Progenitor cell of endocrine pancreas (in vitro differentiated cells): ENCODE measurements at regions not wholly inside any gene's neighbourhood (a gene's known extent, or its start where the extent isn't known, plus 50 kb on each side); places are given as distances from the start of the nearest gene placed in this dataset.

Experiments used
- DNase-seq: peaks from one replicate; pipeline ENCODE4 v3.0.0; 2021; ENCODE audit warnings: low spot score; ENCODE audit not compliant: unreplicated experiment
- H3K27ac Mint-ChIP-seq: 2 replicates; pipeline ENCODE4 v1.8.0; 2021; ENCODE audit warnings: mild to moderate bottlenecking, moderate library complexity, mixed read lengths
- H3K27me3 Mint-ChIP-seq: 2 replicates; pipeline ENCODE4 v1.8.0; 2021; ENCODE audit warnings: mixed read lengths
- H3K36me3 Mint-ChIP-seq: 2 replicates; pipeline ENCODE4 v1.8.0; 2022; ENCODE audit warnings: mixed read lengths; ENCODE audit not compliant: insufficient read depth
- H3K4me1 Mint-ChIP-seq: 2 replicates; pipeline ENCODE4 v1.8.0; 2021; ENCODE audit warnings: low read depth, mixed read lengths
- H3K4me3 Mint-ChIP-seq: 2 replicates; pipeline ENCODE4 v1.8.0; 2021; ENCODE audit warnings: low read depth, mild to moderate bottlenecking, moderate library complexity, mixed read lengths
- H3K9me3 Mint-ChIP-seq: 2 replicates; pipeline ENCODE4 v1.8.0; 2021; ENCODE audit warnings: low read depth, mixed read lengths
- CTCF ChIP-seq: fragments of 200-600 bp; sonication (generic); IDR thresholded peaks from one replicate; pipeline ENCODE4 v1.5.0; 2021; ENCODE audit warnings: antibody characterized with exemption, mild to moderate bottlenecking; ENCODE audit not compliant: unreplicated experiment

GRCh38 chr9:79154806-79155205 lies 417.0 kb upstream of the TLE4 start:
- Mint-ChIP-seq H3K9me3 (peaks cover 2% of the 10 kb centered on the region), H3K27me3 (peaks cover 8% of the 10 kb centered on the region), H3K27ac (no peak overlapping the region), H3K4me3 (no peak overlapping the region), H3K36me3 (no peaks in the 10 kb centered on the region), H3K4me1 (peaks cover 4% of the 10 kb centered on the region)
- TF ChIP-seq CTCF = no peak
- no peak for DNase-seq

DNA sequence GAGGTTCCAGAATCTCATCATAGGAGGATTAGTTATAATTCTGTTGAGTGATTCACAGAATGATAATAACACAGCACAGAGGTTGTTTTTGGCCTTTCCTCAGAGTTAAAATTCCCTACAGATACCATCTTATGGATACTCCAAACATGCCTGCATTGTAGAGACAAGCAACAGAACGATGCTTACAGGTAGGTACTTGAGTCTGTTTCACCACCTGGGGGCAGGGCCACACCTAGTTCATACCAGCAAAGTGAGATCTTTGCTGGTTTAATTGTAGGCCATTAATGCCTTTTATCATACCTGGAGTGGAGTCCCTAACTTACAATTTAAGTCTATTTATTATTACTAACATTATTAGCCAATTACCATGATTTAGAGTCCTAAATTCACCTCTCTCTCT lies 416.5 kb upstream of the TLE4 start:
- H3K4me3 Mint-ChIP-seq = no peak overlapping the region
- peaks cover 2% of the 10 kb centered on the region for H3K9me3 Mint-ChIP-seq
- H3K36me3 Mint-ChIP-seq = no peaks in the 10 kb centered on the region
- peaks cover 4% of the 10 kb centered on the region for H3K4me1 Mint-ChIP-seq
- peaks cover 8% of the 10 kb centered on the region for H3K27me3 Mint-ChIP-seq
- no peak overlapping the region for H3K27ac Mint-ChIP-seq
- no peak for DNase-seq
- no peak for TF ChIP-seq CTCF

- Mint-ChIP-seq H3K4me3 (no peak overlapping the region), H3K27ac (no peak overlapping the region), H3K36me3 (no peaks in the 10 kb centered on the region), H3K27me3 (peaks cover 39% of the 10 kb centered on the region), H3K9me3 (no peaks in the 10 kb centered on the region), H3K4me1 (peaks cover 8% of the 10 kb centered on the region)
- DNase-seq = no peak
- no peak for TF ChIP-seq CTCF
Observed at GRCh38 chr9:79163544-79163943, 408.2 kb upstream of the TLE4 start.

DNA sequence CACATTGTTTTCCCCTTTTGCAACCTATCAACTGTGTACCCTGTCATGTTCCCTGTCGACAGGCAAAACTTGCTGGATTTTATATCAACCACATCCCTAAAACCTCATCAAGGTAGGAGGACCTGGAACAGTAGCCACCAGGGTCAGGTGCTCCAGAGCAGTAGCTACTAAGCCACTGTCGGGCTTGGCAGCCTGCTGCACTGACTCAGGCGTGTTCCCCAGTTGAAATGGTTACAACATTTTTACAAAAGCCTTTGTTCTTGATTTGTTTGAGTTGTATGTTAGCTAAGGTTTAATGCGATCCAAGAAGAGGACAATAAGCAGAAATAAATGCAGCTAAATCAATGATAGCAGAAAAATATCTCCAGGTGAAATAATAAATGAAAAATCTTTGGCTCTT lies 407.4 kb upstream of the TLE4 start:
- H3K4me1 Mint-ChIP-seq = peaks cover 7% of the 10 kb centered on the region
- no peak overlapping the region for H3K4me3 Mint-ChIP-seq
- no peak for TF ChIP-seq CTCF
- no peaks in the 10 kb centered on the region for H3K9me3 Mint-ChIP-seq
- H3K27ac Mint-ChIP-seq = no peak overlapping the region
- H3K27me3 Mint-ChIP-seq = peaks cover 43% of the 10 kb centered on the region
- H3K36me3 Mint-ChIP-seq = no peaks in the 10 kb centered on the region
- DNase-seq = no peak

- Mint-ChIP-seq H3K9me3 (peaks cover 4% of the 10 kb centered on the region), H3K27ac (no peak overlapping the region), H3K27me3 (peaks cover 43% of the 10 kb centered on the region), H3K4me3 (no peak overlapping the region), H3K4me1 (peaks cover 7% of the 10 kb centered on the region), H3K36me3 (no peaks in the 10 kb centered on the region)
- DNase-seq = no peak
- TF ChIP-seq CTCF = no peak
Observed at GRCh38 chr9:79165020-79165780, 406.6 kb upstream of the TLE4 start.
